DMS 273 (cell line): ENCODE measurements at regions not wholly inside any gene's neighbourhood (a gene's known extent, or its start where the extent isn't known, plus 50 kb on each side); places are given as distances from the start of the nearest gene placed in this dataset.
A peak's percentile ranks its signal among the peaks of the same experiment; 100 is the strongest.
"Not testable (repeated sequence)": the region's sequence is repeated elsewhere in the genome, so short reads cannot be mapped to it uniquely, and the experiment has no call there.

Experiments used
- DNase-seq: peaks from one replicate; lab custom pipeline; 2025; ENCODE audit not compliant: unreplicated experiment; lab: John Stamatoyannopoulos, UW

- no peak for DNase-seq
These were observed 170.8 kb downstream of the ETAA1 start for GRCh38 chr2:67567886-67568285.

- DNase-seq = no peak
These were observed 173.5 kb downstream of the ETAA1 start for GRCh38 chr2:67570611-67571010.

GRCh38 chr2:67571785-67572718, 174.9 kb downstream of the ETAA1 start:
- no peak for DNase-seq

- DNase-seq = no peak
These were observed 175.7 kb downstream of the ETAA1 start for GRCh38 chr2:67572721-67573435.

GRCh38 chr2:67574230-67574629, 177.1 kb downstream of the ETAA1 start:
- no peak for DNase-seq

- DNase-seq = no peak
These were observed 179.1 kb downstream of the ETAA1 start for GRCh38 chr2:67576226-67576625.

- no peak for DNase-seq
These were observed 179.9 kb downstream of the ETAA1 start for GRCh38 chr2:67576991-67577390.

GRCh38 chr2:67579216-67579615, 182.1 kb downstream of the ETAA1 start:
- DNase-seq = no peak

- no peak for DNase-seq
These were observed 182.7 kb downstream of the ETAA1 start for GRCh38 chr2:67579806-67580205.

GRCh38 chr2:67581751-67582150, 184.6 kb downstream of the ETAA1 start:
- DNase-seq = no peak

GRCh38 chr2:67583185-67583584, 186.1 kb downstream of the ETAA1 start:
- no peak for DNase-seq

GRCh38 chr2:67585400-67585799, 188.3 kb downstream of the ETAA1 start:
- DNase-seq = peak; percentile 10

- not testable (repeated sequence) for DNase-seq
These were observed 192.0 kb downstream of the ETAA1 start for GRCh38 chr2:67589121-67589520.

- DNase-seq = not testable (repeated sequence)
These were observed 197.4 kb downstream of the ETAA1 start for GRCh38 chr2:67594522-67594921.

GRCh38 chr2:67596871-67597270, 199.7 kb downstream of the ETAA1 start:
- DNase-seq = no peak

GRCh38 chr2:67599561-67599960, 202.4 kb downstream of the ETAA1 start:
- no peak for DNase-seq

- peak; percentile 20 for DNase-seq
These were observed 203.2 kb downstream of the ETAA1 start for GRCh38 chr2:67600222-67600871.

GRCh38 chr2:67600946-67601345, 203.8 kb downstream of the ETAA1 start:
- no peak for DNase-seq

GRCh38 chr2:67604360-67604759, 207.2 kb downstream of the ETAA1 start:
- no peak for DNase-seq

GRCh38 chr2:67612576-67613042, 215.5 kb downstream of the ETAA1 start:
- DNase-seq = no peak

GRCh38 chr2:67613227-67613626, 216.1 kb downstream of the ETAA1 start:
- no peak for DNase-seq
